OCI-LY7 (cell line): ENCODE measurements at regions not wholly inside any gene's neighbourhood (a gene's known extent, or its start where the extent isn't known, plus 50 kb on each side); places are given as distances from the start of the nearest gene placed in this dataset.

ENCODE experiments used
- CTCF ChIP-seq: fragments of 200-600 bp; sonication (generic); conservative IDR thresholded peaks from 2 replicates; pipeline ENCODE4 v1.5.1; 2014; ENCODE audit warnings: mild to moderate bottlenecking, antibody characterized with exemption, low read length, moderate library complexity, mixed read lengths
- EZH2phosphoT487 ChIP-seq: fragments of 200-600 bp; sonication (generic); IDR thresholded peaks from 2 replicates; pipeline ENCODE4 v1.6.1; 2018; ENCODE audit warnings: low read depth, borderline replicate concordance, mild to moderate bottlenecking, mixed run types, antibody characterized with exemption, low read length, moderate library complexity, mixed read lengths

DNA sequence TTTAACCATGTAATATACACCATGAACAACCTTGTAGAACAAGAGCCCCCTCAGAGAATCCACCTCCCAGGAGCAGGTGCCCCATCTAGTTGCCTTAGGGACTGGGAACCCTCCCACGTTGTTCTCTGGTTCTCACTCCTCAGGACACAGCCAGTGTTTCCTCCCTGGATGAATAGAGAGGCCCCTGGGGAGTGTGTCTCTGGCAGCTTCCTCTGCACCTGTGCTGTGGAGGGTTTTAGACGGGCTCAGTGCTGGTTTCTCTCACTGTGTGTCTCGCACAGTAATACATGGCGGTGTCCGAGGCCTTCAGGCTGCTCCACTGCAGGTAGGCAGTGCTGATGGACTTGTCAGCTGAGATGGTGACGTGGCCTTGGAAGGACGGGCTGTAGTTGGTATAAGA, 581.3 kb downstream of the TMEM121 start:
- no peak for TF ChIP-seq CTCF
- TF ChIP-seq EZH2phosphoT487: no peak
